HL-60 (cell line): ENCODE measurements at regions not wholly inside any gene's neighbourhood (a gene's known extent, or its start where the extent isn't known, plus 50 kb on each side); places are given as distances from the start of the nearest gene placed in this dataset.

ENCODE experiments used
- DNase-seq, 2 experiments: peaks; one replicate each; pipeline ENCODE4 v3.0.0-alpha.2; 2010 to 2020; ENCODE audit warnings: low read depth in 1 of 2, low spot score in 1 of 2
- H3K27ac ChIP-seq: fragments of 250-450 bp; sonication (Bioruptor Pico); replicated peaks from 2 replicates; pipeline ENCODE4 v1.5.1; 2020; ENCODE audit warnings: mild to moderate bottlenecking, moderate library complexity
- H3K27me3 ChIP-seq: fragments of 250-450 bp; sonication (Bioruptor Pico); 2 replicates; pipeline ENCODE4 v1.5.1; 2021; ENCODE audit warnings: mild to moderate bottlenecking, moderate library complexity; ENCODE audit not compliant: insufficient read depth, poor library complexity, severe bottlenecking
- H3K4me3 ChIP-seq: replicated peaks from 2 replicates; pipeline ENCODE4 v1.5.1; 2011; ENCODE audit warnings: mild to moderate bottlenecking, control low read depth, low read length; ENCODE audit not compliant: insufficient read depth
- CTCF ChIP-seq: IDR thresholded peaks from one replicate; pipeline ENCODE4 v1.5.1; 2011; ENCODE audit warnings: low read length, control low read depth, inconsistent platforms; ENCODE audit not compliant: insufficient read depth
- GABPA ChIP-seq: IDR thresholded peaks from 2 replicates; pipeline ENCODE4 v1.6.1; 2012; ENCODE audit warnings: low read depth
- POLR2AphosphoS5 ChIP-seq: IDR thresholded peaks from 2 replicates; pipeline ENCODE4 v1.6.1; 2012; ENCODE audit warnings: low read depth
- SPI1 ChIP-seq: IDR thresholded peaks from 2 replicates; pipeline ENCODE4 v1.6.1; 2012; ENCODE audit warnings: low read depth, mild to moderate bottlenecking, borderline replicate concordance
- TF ChIP-seq, protein P1 (sequence below): IDR thresholded peaks from 2 replicates; pipeline ENCODE4 v1.6.1; 2012; ENCODE audit warnings: low read depth; ENCODE audit not compliant: insufficient replicate concordance

DNA sequence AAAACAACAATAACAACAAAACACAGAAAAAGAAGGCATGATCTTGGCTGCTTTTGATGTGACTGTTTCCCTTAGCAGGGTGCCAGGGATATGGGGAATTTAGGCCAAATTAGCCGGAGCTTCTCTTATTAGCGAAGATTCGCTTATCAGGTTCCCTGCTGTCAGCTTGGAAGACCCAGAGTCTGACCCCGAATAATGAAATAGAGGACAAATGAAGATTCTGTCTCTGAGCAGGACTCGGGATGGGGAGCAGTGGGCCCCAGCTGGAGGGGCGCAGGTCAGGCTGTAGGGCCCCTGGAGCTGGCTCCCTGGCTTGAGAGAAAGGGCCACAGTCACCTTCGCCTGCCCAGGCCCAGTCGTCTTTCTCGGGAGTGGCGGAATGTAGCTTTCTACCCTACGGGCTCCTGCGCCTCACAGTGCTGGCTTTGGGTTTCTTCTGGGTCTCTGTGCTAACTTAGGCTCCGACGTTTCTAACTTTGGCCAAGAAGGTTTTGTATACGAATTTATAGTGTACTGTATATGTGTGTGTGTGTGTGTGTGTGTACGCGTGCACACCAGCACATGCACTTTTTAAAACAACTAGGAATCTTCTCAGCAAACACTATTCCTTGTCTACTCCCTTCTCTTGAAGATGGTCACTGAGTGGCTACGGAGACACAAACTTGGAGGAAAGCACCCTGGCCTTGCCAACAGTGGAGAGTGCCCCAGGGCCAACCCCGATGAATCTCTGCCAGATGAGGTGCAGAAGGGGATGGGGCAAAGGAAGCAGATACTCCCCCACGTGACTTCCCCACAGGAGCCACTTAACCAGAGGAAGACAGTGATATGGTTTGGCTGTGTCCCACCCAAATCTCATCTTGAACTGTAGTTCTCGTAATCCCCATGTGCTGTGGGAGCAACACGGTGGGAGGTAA is 195.6 kb upstream of the COPS8 start:
- Histone ChIP-seq H3K4me3 (no peak overlapping the region), H3K27me3 (no peaks in the 10 kb centered on the region), H3K27ac (no peak overlapping the region)
- no peak for TF ChIP-seq CTCF
- TF ChIP-seq, protein P1, sequence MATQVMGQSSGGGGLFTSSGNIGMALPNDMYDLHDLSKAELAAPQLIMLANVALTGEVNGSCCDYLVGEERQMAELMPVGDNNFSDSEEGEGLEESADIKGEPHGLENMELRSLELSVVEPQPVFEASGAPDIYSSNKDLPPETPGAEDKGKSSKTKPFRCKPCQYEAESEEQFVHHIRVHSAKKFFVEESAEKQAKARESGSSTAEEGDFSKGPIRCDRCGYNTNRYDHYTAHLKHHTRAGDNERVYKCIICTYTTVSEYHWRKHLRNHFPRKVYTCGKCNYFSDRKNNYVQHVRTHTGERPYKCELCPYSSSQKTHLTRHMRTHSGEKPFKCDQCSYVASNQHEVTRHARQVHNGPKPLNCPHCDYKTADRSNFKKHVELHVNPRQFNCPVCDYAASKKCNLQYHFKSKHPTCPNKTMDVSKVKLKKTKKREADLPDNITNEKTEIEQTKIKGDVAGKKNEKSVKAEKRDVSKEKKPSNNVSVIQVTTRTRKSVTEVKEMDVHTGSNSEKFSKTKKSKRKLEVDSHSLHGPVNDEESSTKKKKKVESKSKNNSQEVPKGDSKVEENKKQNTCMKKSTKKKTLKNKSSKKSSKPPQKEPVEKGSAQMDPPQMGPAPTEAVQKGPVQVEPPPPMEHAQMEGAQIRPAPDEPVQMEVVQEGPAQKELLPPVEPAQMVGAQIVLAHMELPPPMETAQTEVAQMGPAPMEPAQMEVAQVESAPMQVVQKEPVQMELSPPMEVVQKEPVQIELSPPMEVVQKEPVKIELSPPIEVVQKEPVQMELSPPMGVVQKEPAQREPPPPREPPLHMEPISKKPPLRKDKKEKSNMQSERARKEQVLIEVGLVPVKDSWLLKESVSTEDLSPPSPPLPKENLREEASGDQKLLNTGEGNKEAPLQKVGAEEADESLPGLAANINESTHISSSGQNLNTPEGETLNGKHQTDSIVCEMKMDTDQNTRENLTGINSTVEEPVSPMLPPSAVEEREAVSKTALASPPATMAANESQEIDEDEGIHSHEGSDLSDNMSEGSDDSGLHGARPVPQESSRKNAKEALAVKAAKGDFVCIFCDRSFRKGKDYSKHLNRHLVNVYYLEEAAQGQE: no peak
- DNase-seq: no peak

- TF ChIP-seq, protein P1: no peak
- TF ChIP-seq CTCF (no peak), GABPA (no peak), POLR2AphosphoS5 (no peak), SPI1 (no peak)
- no peak overlapping the region for H3K4me3 ChIP-seq
- no peak for DNase-seq
- H3K27me3 ChIP-seq: no peaks in the 10 kb centered on the region
- no peak overlapping the region for H3K27ac ChIP-seq
Observed at GRCh38 chr2:236892721-236893120, 193.0 kb upstream of the COPS8 start.

- no peak overlapping the region for H3K4me3 ChIP-seq
- DNase-seq: no peak
- TF ChIP-seq GABPA: no peak
- TF ChIP-seq CTCF: no peak
- TF ChIP-seq, protein P1: no peak
- TF ChIP-seq POLR2AphosphoS5: no peak
- no peak for TF ChIP-seq SPI1
- no peak overlapping the region for H3K27ac ChIP-seq
- H3K27me3 ChIP-seq: no peaks in the 10 kb centered on the region
Observed at GRCh38 chr2:236894791-236895190, 190.9 kb upstream of the COPS8 start.
